H9 (cell line): ENCODE measurements at regions not wholly inside any gene's neighbourhood (a gene's known extent, or its start where the extent isn't known, plus 50 kb on each side); places are given as distances from the start of the nearest gene placed in this dataset.

ENCODE experiments used
- DNase-seq: peaks from one replicate; pipeline ENCODE4 v3.0.0-alpha.2; 2017
- H2AFZ ChIP-seq: one replicate; pipeline ENCODE4 v1.6.1; 2013; ENCODE audit warnings: mild to moderate bottlenecking, low read length, control low read depth, moderate library complexity
- H2AK5ac ChIP-seq: 2 replicates; pipeline ENCODE4 v1.6.1; 2013; ENCODE audit warnings: low read length, control low read depth, mixed read lengths; ENCODE audit not compliant: insufficient read length
- H2BK120ac ChIP-seq: one replicate; pipeline ENCODE4 v1.6.1; 2013; ENCODE audit warnings: low read depth, mild to moderate bottlenecking, low read length, control low read depth, inconsistent platforms; ENCODE audit not compliant: poor library complexity, severe bottlenecking
- H2BK12ac ChIP-seq: 2 replicates; pipeline ENCODE4 v1.6.1; 2013; ENCODE audit warnings: low read length, control low read depth, mixed read lengths, low read depth; ENCODE audit not compliant: insufficient read length
- H2BK15ac ChIP-seq: 2 replicates; pipeline ENCODE4 v1.6.1; 2013; ENCODE audit warnings: low read depth, low read length, control low read depth
- H2BK20ac ChIP-seq: one replicate; pipeline ENCODE4 v1.6.1; 2013; ENCODE audit warnings: low read depth, mild to moderate bottlenecking, low read length, control low read depth, inconsistent platforms; ENCODE audit not compliant: poor library complexity, severe bottlenecking
- H2BK5ac ChIP-seq: 2 replicates; pipeline ENCODE4 v1.6.1; 2013; ENCODE audit warnings: low read length, control low read depth, mixed read lengths; ENCODE audit not compliant: insufficient read length
- H3K14ac ChIP-seq: 2 replicates; pipeline ENCODE4 v1.6.1; 2013; ENCODE audit warnings: low read length, control low read depth; ENCODE audit not compliant: insufficient read depth
- H3K18ac ChIP-seq: 2 replicates; pipeline ENCODE4 v1.6.1; 2013; ENCODE audit warnings: low read depth, mild to moderate bottlenecking, mixed read lengths, low read length, control low read depth; ENCODE audit not compliant: insufficient read length
- H3K23ac ChIP-seq: 2 replicates; pipeline ENCODE4 v1.6.1; 2013; ENCODE audit warnings: low read length, control low read depth, mixed read lengths, low read depth; ENCODE audit not compliant: insufficient read length
- H3K23me2 ChIP-seq: 2 replicates; pipeline ENCODE4 v1.6.1; 2013; ENCODE audit warnings: low read depth, mild to moderate bottlenecking, mixed read lengths, low read length, control low read depth; ENCODE audit not compliant: insufficient read length, poor library complexity, severe bottlenecking
- H3K27ac ChIP-seq: 2 replicates; pipeline ENCODE4 v1.5.1; 2013; ENCODE audit warnings: low read length, control low read depth, mixed read lengths, low read depth; ENCODE audit not compliant: insufficient read length
- H3K27me3 ChIP-seq: 2 replicates; pipeline ENCODE4 v1.6.1; 2013; ENCODE audit warnings: low read length, control low read depth, inconsistent platforms; ENCODE audit not compliant: insufficient read depth
- H3K4ac ChIP-seq: 2 replicates; pipeline ENCODE4 v1.6.1; 2013; ENCODE audit warnings: low read depth, mild to moderate bottlenecking, control low read depth, inconsistent platforms, low read length, moderate library complexity
- H3K4me1 ChIP-seq: 2 replicates; pipeline ENCODE4 v1.6.1; 2013; ENCODE audit warnings: low read length, control low read depth, inconsistent platforms; ENCODE audit not compliant: insufficient read depth
- H3K4me2 ChIP-seq: 2 replicates; pipeline ENCODE4 v1.6.1; 2013; ENCODE audit warnings: low read length, control low read depth, mixed read lengths; ENCODE audit not compliant: insufficient read length, insufficient read depth
- H3K56ac ChIP-seq: 2 replicates; pipeline ENCODE4 v1.6.1; 2013; ENCODE audit warnings: low read depth, mild to moderate bottlenecking, mixed read lengths, low read length, control low read depth; ENCODE audit not compliant: insufficient read length
- H3K79me1 ChIP-seq: 2 replicates; pipeline ENCODE4 v1.6.1; 2013; ENCODE audit warnings: low read depth, mild to moderate bottlenecking, moderate library complexity, low read length, control low read depth, inconsistent platforms; ENCODE audit not compliant: insufficient read depth, poor library complexity, severe bottlenecking
- H3K79me2 ChIP-seq: 2 replicates; pipeline ENCODE4 v1.6.1; 2013; ENCODE audit warnings: low read length, control low read depth, inconsistent platforms; ENCODE audit not compliant: insufficient read depth
- H3K9ac ChIP-seq: 2 replicates; pipeline ENCODE4 v1.6.1; 2013; ENCODE audit warnings: low read length, control low read depth, mixed read lengths; ENCODE audit not compliant: insufficient read length; ENCODE audit errors: extremely low read depth
- H3K9me3 ChIP-seq: one replicate; pipeline ENCODE4 v1.6.1; 2013; ENCODE audit warnings: low read depth, low read length, inconsistent platforms; ENCODE audit not compliant: control insufficient read depth
- H3T11ph ChIP-seq: one replicate; pipeline ENCODE4 v1.6.1; 2013; ENCODE audit warnings: mild to moderate bottlenecking, low read length, control low read depth, inconsistent platforms
- H4K20me1 ChIP-seq: one replicate; pipeline ENCODE4 v1.6.1; 2013; ENCODE audit not compliant: control insufficient read depth, insufficient read length, insufficient read depth
- H4K5ac ChIP-seq: 2 replicates; pipeline ENCODE4 v1.6.1; 2013; ENCODE audit warnings: low read depth, mild to moderate bottlenecking, mixed read lengths, low read length, control low read depth; ENCODE audit not compliant: insufficient read length
- H4K8ac ChIP-seq: replicated peaks from 2 replicates; pipeline ENCODE4 v1.6.1; 2013; ENCODE audit warnings: low read length, control low read depth, mixed read lengths, low read depth; ENCODE audit not compliant: insufficient read length
- H4K91ac ChIP-seq: 2 replicates; pipeline ENCODE4 v1.6.1; 2013; ENCODE audit warnings: low read depth, mild to moderate bottlenecking, moderate library complexity, mixed read lengths, low read length, control low read depth; ENCODE audit not compliant: insufficient read length
- H3K27ac Mint-ChIP-seq, 3 experiments: 2 replicates in 2 of 3; 3 replicates in 1 of 3; pipeline ENCODE4 v1.8.0; 2020 to 2021; ENCODE audit warnings: mixed read lengths in 3 of 3, mild to moderate bottlenecking in 1 of 3, moderate library complexity in 1 of 3
- H3K27me3 Mint-ChIP-seq: 2 replicates; pipeline ENCODE4 v1.8.0; 2021; ENCODE audit warnings: low read depth, mild to moderate bottlenecking, moderate library complexity, mixed read lengths
- H3K36me3 Mint-ChIP-seq, 3 experiments: 2 replicates in 2 of 3; 3 replicates in 1 of 3; pipeline ENCODE4 v1.8.0; 2020 to 2021; ENCODE audit warnings: low read depth in 3 of 3, mixed read lengths in 3 of 3; ENCODE audit not compliant: insufficient read depth in 1 of 3
- H3K4me1 Mint-ChIP-seq, 2 experiments: 2 replicates each; pipeline ENCODE4 v1.8.0; 2020; ENCODE audit warnings: mixed read lengths in 2 of 2
- H3K4me3 Mint-ChIP-seq, 2 experiments: 2 replicates in 1 of 2; 3 replicates in 1 of 2; pipeline ENCODE4 v1.8.0; 2020 to 2021; ENCODE audit warnings: mild to moderate bottlenecking in 2 of 2, mixed read lengths in 2 of 2, moderate library complexity in 1 of 2
- H3K9me3 Mint-ChIP-seq, 2 experiments: 2 replicates in 1 of 2; 3 replicates in 1 of 2; pipeline ENCODE4 v1.8.0; 2020; ENCODE audit warnings: mild to moderate bottlenecking in 2 of 2, mixed read lengths in 2 of 2, moderate library complexity in 1 of 2
- WGBS: extraction: QIAGEN DNeasy Blood & Tissue Kit; methylation state at CpG from one replicate; pipeline ENCODE4 v1.1.7; 2013; ENCODE audit warnings: missing lambda C conversion rate, low lambda C conversion rate, mixed read lengths; ENCODE audit not compliant: insufficient read length; ENCODE audit errors: extremely low coverage; 5-methylcytosine and 5-hydroxymethylcytosine counted together
- TF ChIP-seq, protein P1 (sequence below): fragments of 200-600 bp; sonication (generic); conservative IDR thresholded peaks from 3 replicates; pipeline ENCODE4 v1.8.0; 2021; ENCODE audit warnings: antibody characterized with exemption, mild to moderate bottlenecking

DNA sequence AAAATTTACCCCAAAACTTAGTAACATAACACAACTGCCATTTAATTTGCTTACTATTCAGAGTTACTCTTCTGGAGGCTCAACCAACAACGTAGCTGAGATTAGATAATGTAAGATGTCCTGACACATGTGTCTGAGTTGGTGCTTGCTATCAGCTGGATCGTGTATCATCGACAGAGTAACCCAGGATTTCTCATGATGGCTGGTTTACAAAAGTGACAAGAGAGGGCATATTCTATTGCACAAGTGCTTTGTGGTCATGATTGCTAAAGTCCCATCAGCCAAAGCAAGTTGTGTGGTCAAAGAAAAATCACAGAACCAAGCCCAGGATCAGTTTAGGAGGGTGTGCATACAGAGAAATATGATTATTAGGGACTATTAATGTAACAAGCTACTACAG lies 73.4 kb downstream of the CAPZA3 start:
- Histone ChIP-seq H3K27ac (no peak overlapping the region), H3K27me3 (no peaks in the 10 kb centered on the region), H3T11ph (no peak overlapping the region), H3K4me1 (no peaks in the 10 kb centered on the region), H3K4ac (no peak overlapping the region), H3K23me2 (no peaks in the 10 kb centered on the region), H2BK20ac (no peak overlapping the region), H2BK120ac (no peak overlapping the region), H2AFZ (no peak overlapping the region), H3K23ac (no peak overlapping the region), H3K9ac (no peak overlapping the region), H2AK5ac (no peak overlapping the region), H3K9me3 (no peaks in the 10 kb centered on the region), H2BK15ac (no peak overlapping the region), H4K5ac (no peak overlapping the region), H4K20me1 (no peaks in the 10 kb centered on the region), H2BK5ac (no peak overlapping the region), H3K79me1 (no peaks in the 10 kb centered on the region), H3K18ac (no peak overlapping the region), H2BK12ac (no peak overlapping the region), H3K56ac (no peak overlapping the region), H4K91ac (no peak overlapping the region), H4K8ac (no peak overlapping the region), H3K14ac (no peak overlapping the region), H3K4me2 (no peak overlapping the region), H3K79me2 (no peaks in the 10 kb centered on the region)
- peaks cover 0 to 3% (median 0%) of the 10 kb centered on the region in 3 experiments; a peak in 1 of 7 replicates for H3K36me3 Mint-ChIP-seq
- peaks cover 10 to 13% of the 10 kb centered on the region in 2 experiments; a peak in 3 of 4 replicates for H3K4me1 Mint-ChIP-seq
- 0 out of 5 replicates have a peak, but pooled peaks cover 0 to 2% of the 10 kb centered on the region in 2 experiments for H3K9me3 Mint-ChIP-seq
- DNase-seq: no peak
- WGBS: no CpG with 5 or more reads among the region's 3 CpGs
- no peak overlapping the region for H3K27ac Mint-ChIP-seq
- TF ChIP-seq, protein P1, sequence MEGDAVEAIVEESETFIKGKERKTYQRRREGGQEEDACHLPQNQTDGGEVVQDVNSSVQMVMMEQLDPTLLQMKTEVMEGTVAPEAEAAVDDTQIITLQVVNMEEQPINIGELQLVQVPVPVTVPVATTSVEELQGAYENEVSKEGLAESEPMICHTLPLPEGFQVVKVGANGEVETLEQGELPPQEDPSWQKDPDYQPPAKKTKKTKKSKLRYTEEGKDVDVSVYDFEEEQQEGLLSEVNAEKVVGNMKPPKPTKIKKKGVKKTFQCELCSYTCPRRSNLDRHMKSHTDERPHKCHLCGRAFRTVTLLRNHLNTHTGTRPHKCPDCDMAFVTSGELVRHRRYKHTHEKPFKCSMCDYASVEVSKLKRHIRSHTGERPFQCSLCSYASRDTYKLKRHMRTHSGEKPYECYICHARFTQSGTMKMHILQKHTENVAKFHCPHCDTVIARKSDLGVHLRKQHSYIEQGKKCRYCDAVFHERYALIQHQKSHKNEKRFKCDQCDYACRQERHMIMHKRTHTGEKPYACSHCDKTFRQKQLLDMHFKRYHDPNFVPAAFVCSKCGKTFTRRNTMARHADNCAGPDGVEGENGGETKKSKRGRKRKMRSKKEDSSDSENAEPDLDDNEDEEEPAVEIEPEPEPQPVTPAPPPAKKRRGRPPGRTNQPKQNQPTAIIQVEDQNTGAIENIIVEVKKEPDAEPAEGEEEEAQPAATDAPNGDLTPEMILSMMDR: no peak
- H3K27me3 Mint-ChIP-seq: no peaks in the 10 kb centered on the region
- no peak overlapping the region for H3K4me3 Mint-ChIP-seq
